ENCODE measurements at regions not wholly inside any gene's neighbourhood (a gene's known extent, or its start where the extent isn't known, plus 50 kb on each side); places are given as distances from the start of the nearest gene placed in this dataset.

GRCh38 chr7:27349621-27350020 lies 107.0 kb downstream of the EVX1 start:
- Histone ChIP-seq H3K36me3 (no peaks in the 10 kb centered on the region), H3K4me1 (ENCODE audit: low read depth) (no peaks in the 10 kb centered on the region), H3K27me3 (no peaks in the 10 kb centered on the region), H3K4me3 (no peak overlapping the region), H3K9me3 (ENCODE audit: low read depth) (no peaks in the 10 kb centered on the region), H3K27ac (no peak overlapping the region)
- DNase-seq (ENCODE audit: low read depth in 1 of 2, low spot score in 1 of 2) = no peak
- TF ChIP-seq, protein P1, sequence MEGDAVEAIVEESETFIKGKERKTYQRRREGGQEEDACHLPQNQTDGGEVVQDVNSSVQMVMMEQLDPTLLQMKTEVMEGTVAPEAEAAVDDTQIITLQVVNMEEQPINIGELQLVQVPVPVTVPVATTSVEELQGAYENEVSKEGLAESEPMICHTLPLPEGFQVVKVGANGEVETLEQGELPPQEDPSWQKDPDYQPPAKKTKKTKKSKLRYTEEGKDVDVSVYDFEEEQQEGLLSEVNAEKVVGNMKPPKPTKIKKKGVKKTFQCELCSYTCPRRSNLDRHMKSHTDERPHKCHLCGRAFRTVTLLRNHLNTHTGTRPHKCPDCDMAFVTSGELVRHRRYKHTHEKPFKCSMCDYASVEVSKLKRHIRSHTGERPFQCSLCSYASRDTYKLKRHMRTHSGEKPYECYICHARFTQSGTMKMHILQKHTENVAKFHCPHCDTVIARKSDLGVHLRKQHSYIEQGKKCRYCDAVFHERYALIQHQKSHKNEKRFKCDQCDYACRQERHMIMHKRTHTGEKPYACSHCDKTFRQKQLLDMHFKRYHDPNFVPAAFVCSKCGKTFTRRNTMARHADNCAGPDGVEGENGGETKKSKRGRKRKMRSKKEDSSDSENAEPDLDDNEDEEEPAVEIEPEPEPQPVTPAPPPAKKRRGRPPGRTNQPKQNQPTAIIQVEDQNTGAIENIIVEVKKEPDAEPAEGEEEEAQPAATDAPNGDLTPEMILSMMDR (IDR thresholded peaks at IDR 0.05; ENCODE audit: low read depth, low read length) = no peak

GRCh38 chr7:27351137-27351536 lies 108.5 kb downstream of the EVX1 start:
- Histone ChIP-seq H3K4me1 (ENCODE audit: low read depth) (no peaks in the 10 kb centered on the region), H3K9me3 (ENCODE audit: low read depth) (no peaks in the 10 kb centered on the region), H3K27ac (no peak overlapping the region), H3K36me3 (no peaks in the 10 kb centered on the region), H3K4me3 (no peak overlapping the region), H3K27me3 (no peaks in the 10 kb centered on the region)
- no peak for DNase-seq (ENCODE audit: low read depth in 1 of 2, low spot score in 1 of 2)
- TF ChIP-seq, protein P1 (IDR thresholded peaks at IDR 0.05; ENCODE audit: low read depth, low read length) = no peak

- TF ChIP-seq, protein P1 (IDR thresholded peaks at IDR 0.05; ENCODE audit: low read depth, low read length) = no peak
- H3K27me3 ChIP-seq = no peaks in the 10 kb centered on the region
- no peaks in the 10 kb centered on the region for H3K9me3 ChIP-seq (ENCODE audit: low read depth)
- H3K36me3 ChIP-seq = no peaks in the 10 kb centered on the region
- no peak overlapping the region for H3K4me3 ChIP-seq
- no peak overlapping the region for H3K27ac ChIP-seq
- no peak for DNase-seq (ENCODE audit: low read depth in 1 of 2, low spot score in 1 of 2)
- no peaks in the 10 kb centered on the region for H3K4me1 ChIP-seq (ENCODE audit: low read depth)
These were observed 109.2 kb downstream of the EVX1 start for GRCh38 chr7:27351786-27352185.

- H3K27me3 ChIP-seq = no peaks in the 10 kb centered on the region
- no peaks in the 10 kb centered on the region for H3K4me1 ChIP-seq (ENCODE audit: low read depth)
- no peaks in the 10 kb centered on the region for H3K9me3 ChIP-seq (ENCODE audit: low read depth)
- DNase-seq (ENCODE audit: low read depth in 1 of 2, low spot score in 1 of 2) = no peak
- no peak overlapping the region for H3K27ac ChIP-seq
- TF ChIP-seq, protein P1 (IDR thresholded peaks at IDR 0.05; ENCODE audit: low read depth, low read length) = no peak
- H3K4me3 ChIP-seq = no peak overlapping the region
- H3K36me3 ChIP-seq = no peaks in the 10 kb centered on the region
These were observed 116.9 kb downstream of the EVX1 start for GRCh38 chr7:27359181-27360125.

GRCh38 chr7:27361522-27361921 lies 118.9 kb downstream of the EVX1 start:
- no peak overlapping the region for H3K4me3 ChIP-seq

More at GRCh38 chr7:27361522-27361921, 118.9 kb downstream of the EVX1 start:
- DNase-seq (ENCODE audit: low read depth in 1 of 2, low spot score in 1 of 2) = no peak
- Histone ChIP-seq H3K4me1 (ENCODE audit: low read depth) (no peaks in the 10 kb centered on the region), H3K27me3 (no peaks in the 10 kb centered on the region), H3K27ac (no peak overlapping the region), H3K9me3 (ENCODE audit: low read depth) (no peaks in the 10 kb centered on the region), H3K36me3 (no peaks in the 10 kb centered on the region)
- TF ChIP-seq, protein P1 (IDR thresholded peaks at IDR 0.05; ENCODE audit: low read depth, low read length) = no peak
